ENCODE measurements at regions not wholly inside any gene's neighbourhood (a gene's known extent, or its start where the extent isn't known, plus 50 kb on each side); places are given as distances from the start of the nearest gene placed in this dataset.

DNA sequence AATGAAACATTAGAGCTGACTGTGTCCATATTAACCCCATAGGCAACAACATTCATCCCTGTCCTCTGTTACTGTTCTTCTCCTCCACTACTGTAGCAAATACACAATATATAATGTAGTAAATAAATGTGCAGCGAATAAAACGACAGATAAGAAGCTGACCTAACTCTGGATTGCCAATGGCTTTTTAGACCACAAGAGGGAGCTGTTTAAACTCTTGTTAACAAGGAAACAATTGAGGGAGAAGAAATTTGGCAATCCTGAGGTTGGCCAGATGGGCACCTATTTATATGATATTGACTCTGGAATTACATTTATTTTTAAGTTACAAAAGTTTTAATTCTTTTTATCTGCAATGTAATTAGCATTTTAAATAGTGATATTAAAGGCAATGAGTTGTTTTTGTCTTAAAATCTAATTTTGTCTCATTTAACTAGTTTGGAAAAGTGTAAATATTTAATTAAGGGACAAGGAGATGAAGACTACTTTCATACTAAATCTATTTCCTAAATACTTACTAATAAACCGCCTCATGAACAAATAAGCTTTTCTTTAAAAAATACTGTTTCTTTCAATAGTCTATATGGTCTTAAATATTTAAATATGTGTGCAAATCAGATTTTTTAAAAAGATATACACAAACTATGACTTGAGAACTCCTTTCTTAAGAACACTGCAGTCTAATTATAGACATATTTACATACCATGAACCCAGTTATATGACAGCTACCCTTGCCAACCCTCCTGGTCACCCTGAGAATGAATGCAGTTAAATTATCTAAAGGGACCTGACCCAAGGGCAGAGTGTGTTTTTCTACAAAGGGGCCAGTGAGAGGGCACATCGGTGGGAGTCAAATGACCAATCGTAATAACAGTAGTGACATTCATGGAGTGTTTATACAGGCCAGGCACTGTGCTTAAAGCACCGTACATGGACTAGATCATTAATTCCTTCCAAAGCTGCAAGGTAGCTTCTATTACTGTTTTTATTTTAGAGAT, 52.9 kb upstream of the HPF1 start:
- DNase-seq, result peak; percentile 55

DNA sequence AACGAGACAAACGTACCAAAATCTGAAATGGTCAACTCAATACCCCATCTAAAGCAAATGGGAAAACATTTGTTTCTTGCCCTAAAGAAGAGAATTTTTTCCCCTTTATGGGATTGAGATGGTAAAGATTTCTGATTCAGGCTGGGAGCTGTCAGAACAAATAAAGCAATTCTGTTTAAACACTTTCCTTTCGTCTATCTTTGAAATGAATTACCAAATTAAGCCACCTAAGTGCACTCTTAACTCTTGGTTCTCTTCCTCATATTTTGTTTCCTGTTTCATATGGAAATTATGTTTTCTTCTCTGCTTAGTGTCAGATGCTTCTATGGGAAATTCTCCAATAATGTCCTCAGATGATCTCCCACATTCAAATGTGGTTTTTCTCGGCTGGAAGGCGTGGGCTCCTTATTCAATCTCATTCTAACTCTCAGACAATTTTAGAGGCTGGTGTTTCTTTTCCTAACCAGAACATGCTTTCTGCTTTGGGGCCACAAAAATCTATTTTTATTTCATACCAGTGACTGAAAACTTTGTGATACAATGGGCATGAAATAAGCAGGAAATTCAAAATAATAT, 50.3 kb upstream of the HPF1 start:
- DNase-seq, result no peak
